ENCODE measurements at regions not wholly inside any gene's neighbourhood (a gene's known extent, or its start where the extent isn't known, plus 50 kb on each side); places are given as distances from the start of the nearest gene placed in this dataset.

GRCh38 chr2:217026569-217026968 lies 166.7 kb upstream of the TNP1 start:
- Histone ChIP-seq H3K4me1 (ENCODE audit: insufficient read depth, low read length) (no peaks in the 10 kb centered on the region), H3K27me3 (ENCODE audit: control insufficient read depth in 1 of 2, insufficient read depth in 2 of 2, low read length in 2 of 2) (no peaks in the 10 kb centered on the region), H3K27ac (ENCODE audit: low read depth, low read length) (no peak overlapping the region), H3K9ac (ENCODE audit: low read length) (no peak overlapping the region), H3K36me3 (ENCODE audit: insufficient read depth, low read length) (no peaks in the 10 kb centered on the region), H3K9me3 (ENCODE audit: low read length) (no peaks in the 10 kb centered on the region), H3K4me3 (ENCODE audit: low read depth in 1 of 2, low read length in 2 of 2) (no peak overlapping the region)

GRCh38 chr2:217026161-217026560 lies 166.3 kb upstream of the TNP1 start:
- no peaks in the 10 kb centered on the region for H3K27me3 ChIP-seq (ENCODE audit: control insufficient read depth in 1 of 2, insufficient read depth in 2 of 2, low read length in 2 of 2)
- H3K9me3 ChIP-seq (ENCODE audit: low read length), result no peaks in the 10 kb centered on the region
- H3K4me3 ChIP-seq (ENCODE audit: low read depth in 1 of 2, low read length in 2 of 2), result no peak overlapping the region
- no peak overlapping the region for H3K27ac ChIP-seq (ENCODE audit: low read depth, low read length)
- no peaks in the 10 kb centered on the region for H3K4me1 ChIP-seq (ENCODE audit: insufficient read depth, low read length)
- H3K9ac ChIP-seq (ENCODE audit: low read length), result no peak overlapping the region
- H3K36me3 ChIP-seq (ENCODE audit: insufficient read depth, low read length), result no peaks in the 10 kb centered on the region

- Histone ChIP-seq H3K9me3 (ENCODE audit: low read length) (no peaks in the 10 kb centered on the region), H3K27ac (ENCODE audit: low read depth, low read length) (no peak overlapping the region), H3K4me3 (ENCODE audit: low read depth in 1 of 2, low read length in 2 of 2) (no peak overlapping the region), H3K27me3 (ENCODE audit: control insufficient read depth in 1 of 2, insufficient read depth in 2 of 2, low read length in 2 of 2) (no peaks in the 10 kb centered on the region), H3K4me1 (ENCODE audit: insufficient read depth, low read length) (no peaks in the 10 kb centered on the region), H3K36me3 (ENCODE audit: insufficient read depth, low read length) (no peaks in the 10 kb centered on the region), H3K9ac (ENCODE audit: low read length) (no peak overlapping the region)
These were observed 163.7 kb upstream of the TNP1 start for GRCh38 chr2:217023611-217024010.

GRCh38 chr2:217017456-217018252 lies 157.8 kb upstream of the TNP1 start:
- Histone ChIP-seq H3K9me3 (ENCODE audit: low read length) (no peaks in the 10 kb centered on the region), H3K9ac (ENCODE audit: low read length) (no peak overlapping the region), H3K4me1 (ENCODE audit: insufficient read depth, low read length) (peaks cover 7% of the 10 kb centered on the region), H3K27ac (ENCODE audit: low read depth, low read length) (no peak overlapping the region), H3K36me3 (ENCODE audit: insufficient read depth, low read length) (no peaks in the 10 kb centered on the region), H3K4me3 (ENCODE audit: low read depth in 1 of 2, low read length in 2 of 2) (no peak overlapping the region), H3K27me3 (ENCODE audit: control insufficient read depth in 1 of 2, insufficient read depth in 2 of 2, low read length in 2 of 2) (no peaks in the 10 kb centered on the region)

- no peak overlapping the region for H3K27ac ChIP-seq (ENCODE audit: low read depth, low read length)
- no peaks in the 10 kb centered on the region for H3K36me3 ChIP-seq (ENCODE audit: insufficient read depth, low read length)
- no peak overlapping the region for H3K4me3 ChIP-seq (ENCODE audit: low read depth in 1 of 2, low read length in 2 of 2)
- H3K9ac ChIP-seq (ENCODE audit: low read length), result no peak overlapping the region
- H3K9me3 ChIP-seq (ENCODE audit: low read length), result no peaks in the 10 kb centered on the region
- no peaks in the 10 kb centered on the region for H3K27me3 ChIP-seq (ENCODE audit: control insufficient read depth in 1 of 2, insufficient read depth in 2 of 2, low read length in 2 of 2)
- peaks cover 7% of the 10 kb centered on the region for H3K4me1 ChIP-seq (ENCODE audit: insufficient read depth, low read length)
These were observed 157.0 kb upstream of the TNP1 start for GRCh38 chr2:217016796-217017419.

- H3K27me3 ChIP-seq (ENCODE audit: control insufficient read depth in 1 of 2, insufficient read depth in 2 of 2, low read length in 2 of 2), result no peaks in the 10 kb centered on the region
- no peaks in the 10 kb centered on the region for H3K36me3 ChIP-seq (ENCODE audit: insufficient read depth, low read length)
- peaks cover 11% of the 10 kb centered on the region for H3K4me1 ChIP-seq (ENCODE audit: insufficient read depth, low read length)
- no peak overlapping the region for H3K27ac ChIP-seq (ENCODE audit: low read depth, low read length)
- no peak overlapping the region for H3K4me3 ChIP-seq (ENCODE audit: low read depth in 1 of 2, low read length in 2 of 2)
- no peak overlapping the region for H3K9ac ChIP-seq (ENCODE audit: low read length)
- no peaks in the 10 kb centered on the region for H3K9me3 ChIP-seq (ENCODE audit: low read length)
These were observed 154.7 kb upstream of the TNP1 start for GRCh38 chr2:217014328-217015105.

GRCh38 chr2:217013926-217014325 lies 154.1 kb upstream of the TNP1 start:
- Histone ChIP-seq H3K27me3 (ENCODE audit: control insufficient read depth in 1 of 2, insufficient read depth in 2 of 2, low read length in 2 of 2) (no peaks in the 10 kb centered on the region), H3K9me3 (ENCODE audit: low read length) (no peaks in the 10 kb centered on the region)

GRCh38 chr2:217011576-217011975 lies 151.7 kb upstream of the TNP1 start:
- no peaks in the 10 kb centered on the region for H3K9me3 ChIP-seq (ENCODE audit: low read length)
- no peak overlapping the region for H3K27ac ChIP-seq (ENCODE audit: low read depth, low read length)
- H3K36me3 ChIP-seq (ENCODE audit: insufficient read depth, low read length), result no peaks in the 10 kb centered on the region
- peaks cover 4% of the 10 kb centered on the region for H3K4me1 ChIP-seq (ENCODE audit: insufficient read depth, low read length)
- H3K4me3 ChIP-seq (ENCODE audit: low read depth in 1 of 2, low read length in 2 of 2), result no peak overlapping the region
- H3K9ac ChIP-seq (ENCODE audit: low read length), result no peak overlapping the region
- H3K27me3 ChIP-seq (ENCODE audit: control insufficient read depth in 1 of 2, insufficient read depth in 2 of 2, low read length in 2 of 2), result no peaks in the 10 kb centered on the region

More at GRCh38 chr2:217013926-217014325, 154.1 kb upstream of the TNP1 start:
- no peaks in the 10 kb centered on the region for H3K36me3 ChIP-seq (ENCODE audit: insufficient read depth, low read length)
- no peak overlapping the region for H3K27ac ChIP-seq (ENCODE audit: low read depth, low read length)
- H3K9ac ChIP-seq (ENCODE audit: low read length), result no peak overlapping the region
- no peak overlapping the region for H3K4me3 ChIP-seq (ENCODE audit: low read depth in 1 of 2, low read length in 2 of 2)
- peaks cover 11% of the 10 kb centered on the region for H3K4me1 ChIP-seq (ENCODE audit: insufficient read depth, low read length)

GRCh38 chr2:217010173-217010572 lies 150.3 kb upstream of the TNP1 start:
- Histone ChIP-seq H3K36me3 (ENCODE audit: insufficient read depth, low read length) (no peaks in the 10 kb centered on the region), H3K9me3 (ENCODE audit: low read length) (no peaks in the 10 kb centered on the region), H3K9ac (ENCODE audit: low read length) (no peak overlapping the region), H3K27me3 (ENCODE audit: control insufficient read depth in 1 of 2, insufficient read depth in 2 of 2, low read length in 2 of 2) (no peaks in the 10 kb centered on the region), H3K27ac (ENCODE audit: low read depth, low read length) (no peak overlapping the region), H3K4me3 (ENCODE audit: low read depth in 1 of 2, low read length in 2 of 2) (no peak overlapping the region), H3K4me1 (ENCODE audit: insufficient read depth, low read length) (peaks cover 10% of the 10 kb centered on the region)

- Histone ChIP-seq H3K4me3 (ENCODE audit: low read depth in 1 of 2, low read length in 2 of 2) (no peak overlapping the region), H3K9me3 (ENCODE audit: low read length) (no peaks in the 10 kb centered on the region), H3K36me3 (ENCODE audit: insufficient read depth, low read length) (no peaks in the 10 kb centered on the region), H3K9ac (ENCODE audit: low read length) (no peak overlapping the region), H3K27ac (ENCODE audit: low read depth, low read length) (no peak overlapping the region), H3K27me3 (ENCODE audit: control insufficient read depth in 1 of 2, insufficient read depth in 2 of 2, low read length in 2 of 2) (no peaks in the 10 kb centered on the region), H3K4me1 (ENCODE audit: insufficient read depth, low read length) (peaks cover 16% of the 10 kb centered on the region)
These were observed 148.9 kb upstream of the TNP1 start for GRCh38 chr2:217008794-217009193.

GRCh38 chr2:217006217-217006616 lies 146.4 kb upstream of the TNP1 start:
- no peaks in the 10 kb centered on the region for H3K27me3 ChIP-seq (ENCODE audit: control insufficient read depth in 1 of 2, insufficient read depth in 2 of 2, low read length in 2 of 2)
- peaks cover 16% of the 10 kb centered on the region for H3K4me1 ChIP-seq (ENCODE audit: insufficient read depth, low read length)
- no peaks in the 10 kb centered on the region for H3K9me3 ChIP-seq (ENCODE audit: low read length)
- no peak overlapping the region for H3K27ac ChIP-seq (ENCODE audit: low read depth, low read length)
- no peak overlapping the region for H3K9ac ChIP-seq (ENCODE audit: low read length)
- H3K4me3 ChIP-seq (ENCODE audit: low read depth in 1 of 2, low read length in 2 of 2), result no peak overlapping the region
- H3K36me3 ChIP-seq (ENCODE audit: insufficient read depth, low read length), result no peaks in the 10 kb centered on the region

Measured in muscle layer of colon (tissue), 2 donors.